GM19240 (cell line): ENCODE measurements at regions not wholly inside any gene's neighbourhood (a gene's known extent, or its start where the extent isn't known, plus 50 kb on each side); places are given as distances from the start of the nearest gene placed in this dataset.
"Not testable (repeated sequence)": the region's sequence is repeated elsewhere in the genome, so short reads cannot be mapped to it uniquely, and the experiment has no call there.

Source experiments
- DNase-seq: peaks from one replicate; pipeline ENCODE4 v3.0.0; 2011; ENCODE audit warnings: low spot score; ENCODE audit not compliant: insufficient read length

GRCh38 chr2:17196380-17196779, 321.9 kb downstream of the RAD51AP2 start:
- no peak for DNase-seq

- no peak for DNase-seq
These were observed 323.2 kb downstream of the RAD51AP2 start for GRCh38 chr2:17195016-17195415.

- no peak for DNase-seq
These were observed 324.2 kb downstream of the RAD51AP2 start for GRCh38 chr2:17194083-17194482.

- not testable (repeated sequence) for DNase-seq
These were observed 324.8 kb downstream of the RAD51AP2 start for GRCh38 chr2:17193433-17193890.

- no peak for DNase-seq
These were observed 327.0 kb downstream of the RAD51AP2 start for GRCh38 chr2:17191223-17191622.

GRCh38 chr2:17190527-17190926, 327.7 kb downstream of the RAD51AP2 start:
- no peak for DNase-seq

GRCh38 chr2:17188721-17189120, 329.5 kb downstream of the RAD51AP2 start:
- DNase-seq, result no peak

- DNase-seq, result no peak
These were observed 333.7 kb downstream of the RAD51AP2 start for GRCh38 chr2:17184512-17184911.

GRCh38 chr2:17182399-17182798, 335.8 kb downstream of the RAD51AP2 start:
- DNase-seq, result no peak

- DNase-seq, result no peak
These were observed 337.0 kb downstream of the RAD51AP2 start for GRCh38 chr2:17181051-17181752.

GRCh38 chr2:17179145-17179808, 339.0 kb downstream of the RAD51AP2 start:
- DNase-seq, result no peak

- no peak for DNase-seq
These were observed 341.2 kb downstream of the RAD51AP2 start for GRCh38 chr2:17177088-17177487.

- no peak for DNase-seq
These were observed 346.7 kb downstream of the RAD51AP2 start for GRCh38 chr2:17171446-17172049.

- no peak for DNase-seq
These were observed 351.7 kb downstream of the RAD51AP2 start for GRCh38 chr2:17166506-17166905.

GRCh38 chr2:17164550-17164949, 353.7 kb downstream of the RAD51AP2 start:
- DNase-seq, result no peak

GRCh38 chr2:17163638-17164037, 354.6 kb downstream of the RAD51AP2 start:
- no peak for DNase-seq

- DNase-seq, result no peak
These were observed 355.5 kb downstream of the RAD51AP2 start for GRCh38 chr2:17162713-17163112.

- no peak for DNase-seq
These were observed 357.6 kb downstream of the RAD51AP2 start for GRCh38 chr2:17160594-17160993.

GRCh38 chr2:17156086-17156485, 362.2 kb downstream of the RAD51AP2 start:
- DNase-seq, result no peak

- no peak for DNase-seq
These were observed 368.3 kb downstream of the RAD51AP2 start for GRCh38 chr2:17149945-17150344.

GRCh38 chr2:17148407-17149145, 369.7 kb downstream of the RAD51AP2 start:
- DNase-seq, result no peak

GRCh38 chr2:17146358-17146757, 371.9 kb downstream of the RAD51AP2 start:
- no peak for DNase-seq
